H1 (cell line): ENCODE measurements at regions not wholly inside any gene's neighbourhood (a gene's known extent, or its start where the extent isn't known, plus 50 kb on each side); places are given as distances from the start of the nearest gene placed in this dataset.

Experiments used
- ATF2 ChIP-seq: IDR thresholded peaks from 2 replicates; pipeline ENCODE4 v1.6.1; 2012; ENCODE audit warnings: low read length, inconsistent platforms
- CEBPB ChIP-seq: IDR thresholded peaks from 2 replicates; pipeline ENCODE4 v1.6.1; 2012; ENCODE audit warnings: low read depth, low read length
- CTCF ChIP-seq, 3 experiments: IDR thresholded peaks; 1 replicate in 2 of 3; 2 replicates in 1 of 3; pipeline versions ENCODE4 v1.5.1 to v1.6.1; 2011; ENCODE audit warnings: low read length in 3 of 3, mild to moderate bottlenecking in 3 of 3, inconsistent platforms in 2 of 3, low read depth in 1 of 3, moderate library complexity in 1 of 3; ENCODE audit not compliant: insufficient read depth in 1 of 3; ENCODE audit errors: control extremely low read depth in 1 of 3
- NRF1 ChIP-seq: IDR thresholded peaks from 2 replicates; pipeline ENCODE4 v1.6.1; 2011; ENCODE audit warnings: mild to moderate bottlenecking, low read depth, low read length, improper control_type of control experiment
- POLR2A ChIP-seq, 2 experiments: IDR thresholded peaks; 1 replicate in 1 of 2; 2 replicates in 1 of 2; pipeline ENCODE4 v1.6.1; 2011; ENCODE audit warnings: low read depth in 2 of 2, low read length in 2 of 2, mild to moderate bottlenecking in 2 of 2; ENCODE audit errors: control extremely low read depth in 1 of 2
- RAD21 ChIP-seq, 2 experiments: IDR thresholded peaks in 1 of 2; conservative IDR thresholded peaks in 1 of 2; 2 replicates each; pipeline ENCODE4 v1.6.1; 2011; ENCODE audit warnings: low read depth in 2 of 2, low read length in 2 of 2, improper control_type of control experiment in 1 of 2, inconsistent platforms in 1 of 2, mild to moderate bottlenecking in 1 of 2, moderate library complexity in 1 of 2

GRCh38 chr7:138257459-138258196, 181.4 kb downstream of the AKR1D1 start:
- TF ChIP-seq POLR2A (IDR thresholded peaks at IDR 0.05; ENCODE audit: control extremely low read depth in 1 of 2, low read depth in 2 of 2, low read length in 2 of 2), result no peak
- no peak for TF ChIP-seq CTCF (IDR thresholded peaks at IDR 0.05; ENCODE audit: control extremely low read depth in 1 of 3, insufficient read depth in 1 of 3, low read depth in 1 of 3, low read length in 3 of 3)
- TF ChIP-seq NRF1, result no peak
- no peak for TF ChIP-seq ATF2
- no peak for TF ChIP-seq RAD21 (IDR thresholded peaks at IDR 0.05 in 1 of 2, conservative IDR thresholded peaks at IDR 0.05 in 1 of 2; ENCODE audit: low read depth in 2 of 2, low read length in 2 of 2)
- no peak for TF ChIP-seq CEBPB
